ENCODE measurements at regions not wholly inside any gene's neighbourhood (a gene's known extent, or its start where the extent isn't known, plus 50 kb on each side); places are given as distances from the start of the nearest gene placed in this dataset.

DNA sequence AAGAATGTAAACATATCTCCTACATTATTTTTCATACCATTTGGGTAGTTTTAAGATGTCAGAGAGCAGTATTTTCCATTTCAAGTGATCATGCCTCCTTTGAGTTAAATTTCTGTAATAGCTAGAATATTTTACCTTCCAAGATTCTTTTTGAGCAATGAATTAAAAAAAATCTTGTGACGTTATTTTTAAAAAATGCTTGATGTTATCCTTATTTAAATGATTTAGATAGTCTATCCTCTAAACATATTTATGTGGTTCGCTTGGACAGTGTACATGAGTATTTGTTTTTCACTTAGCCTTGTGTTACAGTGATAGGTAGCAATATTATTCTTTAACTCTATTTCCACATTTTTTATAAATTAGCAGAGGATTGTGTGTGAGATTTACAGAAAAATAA lies 639.2 kb upstream of the CDH2 start:
- no peak for DNase-seq (ENCODE audit: insufficient read length, low spot score)
- TF ChIP-seq, protein P1, sequence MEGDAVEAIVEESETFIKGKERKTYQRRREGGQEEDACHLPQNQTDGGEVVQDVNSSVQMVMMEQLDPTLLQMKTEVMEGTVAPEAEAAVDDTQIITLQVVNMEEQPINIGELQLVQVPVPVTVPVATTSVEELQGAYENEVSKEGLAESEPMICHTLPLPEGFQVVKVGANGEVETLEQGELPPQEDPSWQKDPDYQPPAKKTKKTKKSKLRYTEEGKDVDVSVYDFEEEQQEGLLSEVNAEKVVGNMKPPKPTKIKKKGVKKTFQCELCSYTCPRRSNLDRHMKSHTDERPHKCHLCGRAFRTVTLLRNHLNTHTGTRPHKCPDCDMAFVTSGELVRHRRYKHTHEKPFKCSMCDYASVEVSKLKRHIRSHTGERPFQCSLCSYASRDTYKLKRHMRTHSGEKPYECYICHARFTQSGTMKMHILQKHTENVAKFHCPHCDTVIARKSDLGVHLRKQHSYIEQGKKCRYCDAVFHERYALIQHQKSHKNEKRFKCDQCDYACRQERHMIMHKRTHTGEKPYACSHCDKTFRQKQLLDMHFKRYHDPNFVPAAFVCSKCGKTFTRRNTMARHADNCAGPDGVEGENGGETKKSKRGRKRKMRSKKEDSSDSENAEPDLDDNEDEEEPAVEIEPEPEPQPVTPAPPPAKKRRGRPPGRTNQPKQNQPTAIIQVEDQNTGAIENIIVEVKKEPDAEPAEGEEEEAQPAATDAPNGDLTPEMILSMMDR (IDR thresholded peaks at IDR 0.05; ENCODE audit: insufficient read depth, missing control alignments), result no peak
- FAIRE-seq, result peak; percentile 77

DNA sequence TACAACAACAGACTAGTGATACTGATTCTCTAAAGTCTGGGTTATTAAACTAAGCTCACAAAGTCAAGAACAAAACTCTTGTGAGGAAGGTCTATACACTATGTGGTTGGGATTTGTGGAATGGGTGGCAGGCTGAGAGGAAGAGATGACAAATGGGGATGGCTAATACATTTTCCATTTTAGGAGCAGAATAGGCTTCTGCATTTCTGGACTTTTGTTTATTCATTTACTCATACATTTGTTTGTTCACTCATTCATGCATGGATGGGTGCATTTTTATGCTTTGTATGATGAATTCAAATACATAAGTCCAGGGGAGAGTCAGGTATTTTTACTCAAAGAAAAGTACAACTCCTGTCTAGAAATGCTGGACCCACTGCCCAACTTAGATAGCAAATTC lies 637.4 kb upstream of the CDH2 start:
- FAIRE-seq (peak; percentile 53), DNase-seq (ENCODE audit: insufficient read length, low spot score) (no peak)
- TF ChIP-seq, protein P1 (IDR thresholded peaks at IDR 0.05; ENCODE audit: insufficient read depth, missing control alignments), result no peak

- FAIRE-seq (no peak), DNase-seq (ENCODE audit: insufficient read length, low spot score) (no peak)
- TF ChIP-seq, protein P1 (IDR thresholded peaks at IDR 0.05; ENCODE audit: insufficient read depth, missing control alignments), result no peak
Measured at GRCh38 chr18:28808373-28808772, 631.4 kb upstream of the CDH2 start.

- FAIRE-seq (no peak), DNase-seq (ENCODE audit: insufficient read length, low spot score) (no peak)
- TF ChIP-seq, protein P1 (IDR thresholded peaks at IDR 0.05; ENCODE audit: insufficient read depth, missing control alignments), result no peak
Measured at GRCh38 chr18:28805491-28805890, 628.6 kb upstream of the CDH2 start.

- DNase-seq (ENCODE audit: insufficient read length, low spot score), result no peak
- FAIRE-seq, result no peak
- TF ChIP-seq, protein P1 (IDR thresholded peaks at IDR 0.05; ENCODE audit: insufficient read depth, missing control alignments), result no peak
Measured at GRCh38 chr18:28804512-28805202, 627.7 kb upstream of the CDH2 start.

GRCh38 chr18:28802546-28802945 lies 625.6 kb upstream of the CDH2 start:
- DNase-seq (ENCODE audit: insufficient read length, low spot score) (no peak), FAIRE-seq (no peak)
- TF ChIP-seq, protein P1 (IDR thresholded peaks at IDR 0.05; ENCODE audit: insufficient read depth, missing control alignments), result no peak

DNA sequence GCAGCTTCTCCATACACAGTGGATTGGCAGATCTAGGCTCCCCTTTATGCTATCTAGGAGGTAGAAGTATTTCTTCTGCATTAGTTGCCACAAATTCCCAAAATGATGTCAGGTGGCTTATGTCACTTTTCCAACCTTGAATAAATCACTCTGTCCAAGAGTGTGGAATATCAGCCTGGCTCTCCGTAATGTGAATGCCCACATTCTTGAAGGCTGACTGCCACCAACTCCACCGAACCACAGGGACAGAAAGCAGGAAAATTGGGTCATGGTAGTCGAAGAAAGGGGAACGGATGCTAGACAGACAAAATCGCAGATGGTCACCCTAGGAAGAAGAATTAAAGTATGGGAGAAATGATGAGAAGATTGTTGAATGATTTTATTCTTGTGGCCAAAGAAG lies 624.9 kb upstream of the CDH2 start:
- TF ChIP-seq, protein P1 (IDR thresholded peaks at IDR 0.05; ENCODE audit: insufficient read depth, missing control alignments), result no peak
- FAIRE-seq (no peak), DNase-seq (ENCODE audit: insufficient read length, low spot score) (no peak)

Measured in D721Med (cell line).